OCI-LY3 (cell line): ENCODE measurements at regions not wholly inside any gene's neighbourhood (a gene's known extent, or its start where the extent isn't known, plus 50 kb on each side); places are given as distances from the start of the nearest gene placed in this dataset.

ENCODE experiments used
- H2AFZ ChIP-seq: fragments of 200-600, 300-600 bp; shearing (Covaris generic); 2 replicates; pipeline ENCODE4 v1.6.0; 2014; ENCODE audit warnings: antibody characterized with exemption, low read depth, low read length
- H3K27ac ChIP-seq: fragments of 200-600, 300-600 bp; sonication (generic); 2 replicates; pipeline ENCODE4 v1.5.1; 2014; ENCODE audit warnings: mild to moderate bottlenecking, low read length, moderate library complexity, mixed read lengths
- H3K27me3 ChIP-seq: fragments of 200-600, 300-600 bp; sonication (generic); 2 replicates; pipeline ENCODE4 v1.6.1; 2014; ENCODE audit warnings: low read depth, low read length, mixed read lengths
- H3K36me3 ChIP-seq: fragments of 200-600, 300-600 bp; sonication (generic); replicated peaks from 2 replicates; pipeline ENCODE3; 2014; ENCODE audit warnings: low read depth, low read length, mixed read lengths
- H3K4me1 ChIP-seq: fragments of 300-600, 200-600 bp; sonication (generic); 2 replicates; pipeline ENCODE4 v1.6.1; 2014; ENCODE audit warnings: low read length, mixed read lengths
- H3K4me2 ChIP-seq: fragments of 200-600, 300-600 bp; sonication (generic); 2 replicates; pipeline ENCODE4 v1.6.1; 2014; ENCODE audit warnings: low read length, mixed read lengths
- H3K4me3 ChIP-seq: fragments of 300-600, 200-600 bp; sonication (generic); 2 replicates; pipeline ENCODE4 v1.5.1; 2014; ENCODE audit warnings: antibody characterized with exemption, mild to moderate bottlenecking, low read length, moderate library complexity
- H3K79me2 ChIP-seq: fragments of 300-600, 200-600 bp; shearing (Covaris generic); 2 replicates; pipeline ENCODE4 v1.6.1; 2014; ENCODE audit warnings: mild to moderate bottlenecking, low read length, mixed read lengths
- H3K9ac ChIP-seq: fragments of 300-600, 200-600 bp; shearing (Covaris generic); 2 replicates; pipeline ENCODE4 v1.6.0; 2014; ENCODE audit warnings: mild to moderate bottlenecking, low read length, moderate library complexity
- H3K9me3 ChIP-seq: fragments of 200-600, 300-600 bp; shearing (Covaris generic); 2 replicates; pipeline ENCODE4 v1.6.1; 2014; ENCODE audit warnings: low read length, mixed read lengths; ENCODE audit not compliant: insufficient read depth
- H4K20me1 ChIP-seq: fragments of 200-600, 300-600 bp; sonication (generic); 2 replicates; pipeline ENCODE4 v1.6.1; 2016; ENCODE audit warnings: low read length, mixed read lengths; ENCODE audit not compliant: insufficient read depth
- CTCF ChIP-seq: fragments of 200-600, 300-600 bp; sonication (generic); IDR thresholded peaks from 2 replicates; pipeline ENCODE4 v1.5.1; 2014; ENCODE audit warnings: antibody characterized with exemption, low read length, low read depth
- EZH2phosphoT487 ChIP-seq: fragments of 200-600 bp; shearing (Covaris generic); IDR thresholded peaks from 2 replicates; pipeline ENCODE4 v1.6.1; 2018; ENCODE audit warnings: antibody characterized with exemption, mixed run types, low read depth

- Histone ChIP-seq H3K36me3 (no peaks in the 10 kb centered on the region), H3K4me2 (no peak overlapping the region), H3K9me3 (no peaks in the 10 kb centered on the region), H3K4me1 (no peaks in the 10 kb centered on the region), H3K79me2 (no peaks in the 10 kb centered on the region), H4K20me1 (no peaks in the 10 kb centered on the region), H3K27ac (no peak overlapping the region), H3K9ac (no peak overlapping the region), H3K4me3 (no peak overlapping the region), H2AFZ (no peak overlapping the region), H3K27me3 (no peaks in the 10 kb centered on the region)
- TF ChIP-seq CTCF: no peak
Observed at GRCh38 chr12:63040526-63041220, 105.7 kb upstream of the PPM1H start.

- no peak overlapping the region for H3K9ac ChIP-seq
- H3K4me1 ChIP-seq: no peaks in the 10 kb centered on the region
- TF ChIP-seq CTCF: no peak
- TF ChIP-seq EZH2phosphoT487: no peak
- H3K4me2 ChIP-seq: no peak overlapping the region
- no peaks in the 10 kb centered on the region for H3K27me3 ChIP-seq
- H3K27ac ChIP-seq: no peak overlapping the region
- no peaks in the 10 kb centered on the region for H3K36me3 ChIP-seq
- no peaks in the 10 kb centered on the region for H3K79me2 ChIP-seq
- H2AFZ ChIP-seq: no peak overlapping the region
- H3K9me3 ChIP-seq: no peaks in the 10 kb centered on the region
- H3K4me3 ChIP-seq: no peak overlapping the region
- no peaks in the 10 kb centered on the region for H4K20me1 ChIP-seq
Observed at GRCh38 chr12:63038713-63039100, 103.8 kb upstream of the PPM1H start.

GRCh38 chr12:63037746-63038712, 103.1 kb upstream of the PPM1H start:
- H3K4me2 ChIP-seq: no peak overlapping the region

More at GRCh38 chr12:63037746-63038712, 103.1 kb upstream of the PPM1H start:
- no peaks in the 10 kb centered on the region for H3K4me1 ChIP-seq
- H3K79me2 ChIP-seq: no peaks in the 10 kb centered on the region
- no peaks in the 10 kb centered on the region for H4K20me1 ChIP-seq
- no peaks in the 10 kb centered on the region for H3K9me3 ChIP-seq
- no peaks in the 10 kb centered on the region for H3K36me3 ChIP-seq
- no peak overlapping the region for H3K27ac ChIP-seq
- H3K4me3 ChIP-seq: no peak overlapping the region
- H3K27me3 ChIP-seq: no peaks in the 10 kb centered on the region
- no peak overlapping the region for H2AFZ ChIP-seq
- H3K9ac ChIP-seq: no peak overlapping the region
- TF ChIP-seq CTCF (no peak), EZH2phosphoT487 (no peak)
